OCI-LY7 (cell line): ENCODE measurements at regions not wholly inside any gene's neighbourhood (a gene's known extent, or its start where the extent isn't known, plus 50 kb on each side); places are given as distances from the start of the nearest gene placed in this dataset.

Experiments
- BruUV-seq: library from RNA; stranded (reverse); fragments of 400-500 nt; replicated peaks from 2 replicates; lab custom pipeline; 2021; lab: Mats Ljungman, UMichigan
- CTCF ChIA-PET: fragments of 300-600 bp; sonication (Branson Sonifier 250); formaldehyde crosslinking; loops from one replicate; lab custom pipeline; 2022; ENCODE audit warnings: antibody characterized with exemption; ENCODE audit not compliant: unreplicated experiment; lab: Charles Lee
- POLR2A ChIA-PET: fragments of 300-600 bp; sonication (Branson Sonifier 250); formaldehyde crosslinking; loops from one replicate; lab custom pipeline; 2022; ENCODE audit warnings: antibody characterized with exemption; lab: Charles Lee
- DNase-seq: peaks from one replicate; pipeline ENCODE4 v3.0.0-alpha.2; 2015; ENCODE audit warnings: low spot score
- H2AFZ ChIP-seq: fragments of 200-600 bp; sonication (generic), shearing (Covaris generic); 2 replicates; pipeline ENCODE4 v1.6.1; 2014; ENCODE audit warnings: mild to moderate bottlenecking, antibody characterized with exemption, low read length, moderate library complexity
- H3K27ac ChIP-seq: fragments of 200-600 bp; sonication (generic); 2 replicates; pipeline ENCODE4 v1.5.1; 2014; ENCODE audit warnings: mixed run types, low read depth, mild to moderate bottlenecking, moderate library complexity, low read length, inconsistent platforms; ENCODE audit not compliant: poor library complexity, severe bottlenecking
- H3K36me3 ChIP-seq: fragments of 200-600 bp; sonication (generic); 2 replicates; pipeline ENCODE4 v1.6.1; 2014; ENCODE audit warnings: mild to moderate bottlenecking, antibody characterized with exemption, low read length, moderate library complexity, mixed read lengths; ENCODE audit not compliant: insufficient read depth
- H3K4me1 ChIP-seq: fragments of 200-600 bp; sonication (generic); 2 replicates; pipeline ENCODE4 v1.5.1; 2014; ENCODE audit warnings: mild to moderate bottlenecking, low read length; ENCODE audit not compliant: insufficient read depth, poor library complexity, severe bottlenecking
- H3K4me2 ChIP-seq: fragments of 200-600 bp; sonication (generic); 2 replicates; pipeline ENCODE4 v1.6.1; 2014; ENCODE audit warnings: mild to moderate bottlenecking, low read length
- H3K4me3 ChIP-seq: fragments of 200-600 bp; sonication (generic); 2 replicates; pipeline ENCODE4 v1.5.1; 2014; ENCODE audit warnings: mild to moderate bottlenecking, low read depth, low read length; ENCODE audit not compliant: poor library complexity, severe bottlenecking
- H3K79me2 ChIP-seq: fragments of 200-600 bp; sonication (generic); 2 replicates; pipeline ENCODE4 v1.6.1; 2016; ENCODE audit warnings: low read depth, mild to moderate bottlenecking, low read length, moderate library complexity, mixed read lengths; ENCODE audit not compliant: insufficient read depth
- H3K9me2 ChIP-seq: fragments of 200-600 bp; sonication (generic); 2 replicates; pipeline ENCODE4 v1.6.1; 2016; ENCODE audit warnings: mild to moderate bottlenecking, low read length, mixed read lengths; ENCODE audit not compliant: insufficient read depth
- H3K9me3 ChIP-seq: fragments of 200-600 bp; sonication (generic); 2 replicates; pipeline ENCODE4 v1.6.1; 2014; ENCODE audit warnings: mild to moderate bottlenecking, mixed run types, low read length, mixed read lengths
- H4K20me1 ChIP-seq: fragments of 200-600 bp; sonication (generic); 2 replicates; pipeline ENCODE4 v1.6.1; 2014; ENCODE audit warnings: mild to moderate bottlenecking, antibody characterized with exemption, low read length, moderate library complexity, mixed read lengths; ENCODE audit not compliant: insufficient read depth
- CTCF ChIP-seq: fragments of 200-600 bp; sonication (generic); conservative IDR thresholded peaks from 2 replicates; pipeline ENCODE4 v1.5.1; 2014; ENCODE audit warnings: mild to moderate bottlenecking, antibody characterized with exemption, low read length, moderate library complexity, mixed read lengths
- EZH2phosphoT487 ChIP-seq: fragments of 200-600 bp; sonication (generic); IDR thresholded peaks from 2 replicates; pipeline ENCODE4 v1.6.1; 2018; ENCODE audit warnings: low read depth, borderline replicate concordance, mild to moderate bottlenecking, mixed run types, antibody characterized with exemption, low read length, moderate library complexity, mixed read lengths
- intact Hi-C: fragments of 100-400 bp; cut with micrococcal nuclease; formaldehyde crosslinking; loops from one replicate; pipeline ENCODE4 v1.10.0; 2022; ENCODE audit not compliant: unreplicated experiment

GRCh38 chrX:123088930-123089329 is 95.1 kb upstream of the GRIA3 start:
- Histone ChIP-seq H4K20me1 (no peaks in the 10 kb centered on the region), H3K27ac (no peak overlapping the region), H3K79me2 (no peaks in the 10 kb centered on the region), H3K9me2 (no peaks in the 10 kb centered on the region), H3K9me3 (no peaks in the 10 kb centered on the region), H3K4me2 (no peak overlapping the region), H2AFZ (no peak overlapping the region), H3K36me3 (no peaks in the 10 kb centered on the region), H3K4me1 (no peaks in the 10 kb centered on the region), H3K4me3 (no peak overlapping the region)
- no peak for TF ChIP-seq CTCF
- TF ChIP-seq EZH2phosphoT487, result no peak
- ChIA-PET CTCF (no interaction called here), POLR2A (no interaction called here)
- BruUV-seq, result no TSS peak
- DNase-seq, result no peak
- intact Hi-C loops, result no loop called here

GRCh38 chrX:123093792-123094191 is 90.3 kb upstream of the GRIA3 start:
- H3K9me2 ChIP-seq, result no peaks in the 10 kb centered on the region
- TF ChIP-seq CTCF, result no peak
- no peak for TF ChIP-seq EZH2phosphoT487
- H3K4me3 ChIP-seq, result no peak overlapping the region
- ChIA-PET POLR2A (no interaction called here), CTCF (no interaction called here)
- H3K79me2 ChIP-seq, result no peaks in the 10 kb centered on the region
- intact Hi-C loops, result no loop called here
- no TSS peak for BruUV-seq
- H2AFZ ChIP-seq, result no peak overlapping the region
- no peaks in the 10 kb centered on the region for H3K36me3 ChIP-seq
- no peaks in the 10 kb centered on the region for H4K20me1 ChIP-seq
- DNase-seq, result no peak
- no peak overlapping the region for H3K4me2 ChIP-seq
- H3K27ac ChIP-seq, result no peak overlapping the region
- H3K9me3 ChIP-seq, result no peaks in the 10 kb centered on the region
- H3K4me1 ChIP-seq, result no peaks in the 10 kb centered on the region

GRCh38 chrX:123108513-123109427 is 75.3 kb upstream of the GRIA3 start:
- H3K36me3 ChIP-seq, result no peaks in the 10 kb centered on the region
- DNase-seq, result no peak
- H3K9me2 ChIP-seq, result no peaks in the 10 kb centered on the region
- H2AFZ ChIP-seq, result no peak overlapping the region
- no peak overlapping the region for H3K4me2 ChIP-seq
- ChIA-PET CTCF (no interaction called here), POLR2A (no interaction called here)
- no peaks in the 10 kb centered on the region for H4K20me1 ChIP-seq
- no peaks in the 10 kb centered on the region for H3K79me2 ChIP-seq
- no peaks in the 10 kb centered on the region for H3K9me3 ChIP-seq
- intact Hi-C loops, result no loop called here
- no peak overlapping the region for H3K27ac ChIP-seq
- no peak for TF ChIP-seq EZH2phosphoT487
- no peak for TF ChIP-seq CTCF
- H3K4me1 ChIP-seq, result no peaks in the 10 kb centered on the region
- no peak overlapping the region for H3K4me3 ChIP-seq
- BruUV-seq, result no TSS peak
